ENCODE measurements at regions not wholly inside any gene's neighbourhood (a gene's known extent, or its start where the extent isn't known, plus 50 kb on each side); places are given as distances from the start of the nearest gene placed in this dataset.

GRCh38 chr7:125279961-125280360 lies 350.3 kb upstream of the POT1 start (continued):
- TF ChIP-seq ZNF462 (CRISPR knock-in tag; IDR thresholded peaks at IDR 0.05) (no peak), POLR2AphosphoS5 (IDR thresholded peaks at IDR 0.05; ENCODE audit: low read depth) (no peak), EZH2phosphoT487 (IDR thresholded peaks at IDR 0.05; ENCODE audit: unreplicated experiment) (no peak), EZH2 (IDR thresholded peaks at IDR 0.05; ENCODE audit: low read depth, unreplicated experiment) (no peak)

DNA sequence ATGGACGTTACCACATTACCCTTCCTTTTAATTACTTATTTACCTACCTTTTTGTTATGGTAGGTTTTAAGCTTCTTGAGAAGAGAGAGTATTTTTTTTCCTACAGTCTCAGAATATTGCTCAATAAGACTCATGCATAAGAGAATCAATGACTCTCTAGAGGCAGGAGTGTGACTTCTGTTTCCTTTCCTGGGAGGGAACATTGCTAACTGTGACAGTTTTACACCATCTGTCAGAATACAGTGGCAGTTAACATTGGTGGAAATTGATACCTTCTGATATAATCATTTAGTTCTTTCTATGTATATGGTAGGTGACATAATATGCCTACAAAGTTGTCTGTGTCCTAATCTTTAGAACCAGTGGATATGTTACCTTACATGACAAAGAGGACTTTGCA lies 348.7 kb upstream of the POT1 start:
- Histone ChIP-seq H3K9me2 (ENCODE audit: insufficient read depth) (0 out of 2 replicates have a peak, but pooled peaks cover 4% of the 10 kb centered on the region), H4K20me1 (replicated peaks; ENCODE audit: insufficient read depth) (no peaks in the 10 kb centered on the region), H3K4me1 (ENCODE audit: insufficient read depth) (peaks cover 11% of the 10 kb centered on the region; the same call in 1 of the 2 replicates), H3K4me2 (no peak overlapping the region), H3K79me2 (replicated peaks; ENCODE audit: insufficient read depth) (no peaks in the 10 kb centered on the region), H3F3A (replicated peaks; ENCODE audit: low read depth) (no peaks in the 10 kb centered on the region), H3K4me3 (no peak overlapping the region), H2AFZ (no peak overlapping the region), H3K27ac (ENCODE audit: low read depth) (no peak overlapping the region), H3K36me3 (ENCODE audit: insufficient read depth) (no peaks in the 10 kb centered on the region), H3K27me3 (ENCODE audit: insufficient read depth) (no peaks in the 10 kb centered on the region)
- Mint-ChIP-seq H3K27ac (no peak overlapping the region), H3K27me3 (ENCODE audit: insufficient read depth, low read depth, poor library complexity) (no peaks in the 10 kb centered on the region), H3K4me3 (no peak overlapping the region), H3K9me3 (peaks cover 11% of the 10 kb centered on the region), H3K4me1 (peaks cover 9% of the 10 kb centered on the region; the same call in 2 of the 3 replicates), H3K36me3 (ENCODE audit: low read depth) (peaks cover 7% of the 10 kb centered on the region; the same call in 2 of the 3 replicates)
- DNase-seq (ENCODE audit: low spot score): no peak
- ATAC-seq: no peak
- no peak for TF ChIP-seq POLR2AphosphoS5 (IDR thresholded peaks at IDR 0.05; ENCODE audit: low read depth)
- no peak for TF ChIP-seq ZNF462 (CRISPR knock-in tag; IDR thresholded peaks at IDR 0.05)
- no peak for TF ChIP-seq ZNF331 (CRISPR knock-in tag; IDR thresholded peaks at IDR 0.05; ENCODE audit: low read depth)
- TF ChIP-seq, protein P1, sequence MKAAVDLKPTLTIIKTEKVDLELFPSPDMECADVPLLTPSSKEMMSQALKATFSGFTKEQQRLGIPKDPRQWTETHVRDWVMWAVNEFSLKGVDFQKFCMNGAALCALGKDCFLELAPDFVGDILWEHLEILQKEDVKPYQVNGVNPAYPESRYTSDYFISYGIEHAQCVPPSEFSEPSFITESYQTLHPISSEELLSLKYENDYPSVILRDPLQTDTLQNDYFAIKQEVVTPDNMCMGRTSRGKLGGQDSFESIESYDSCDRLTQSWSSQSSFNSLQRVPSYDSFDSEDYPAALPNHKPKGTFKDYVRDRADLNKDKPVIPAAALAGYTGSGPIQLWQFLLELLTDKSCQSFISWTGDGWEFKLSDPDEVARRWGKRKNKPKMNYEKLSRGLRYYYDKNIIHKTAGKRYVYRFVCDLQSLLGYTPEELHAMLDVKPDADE (IDR thresholded peaks at IDR 0.05): no peak
- TF ChIP-seq CREB1 (CRISPR knock-in tag; IDR thresholded peaks at IDR 0.05; ENCODE audit: low read depth): no peak
- TF ChIP-seq EZH2 (IDR thresholded peaks at IDR 0.05; ENCODE audit: low read depth, unreplicated experiment): no peak

Data from GM23338 (cell line).